Lung (tissue), 11 donors: ENCODE measurements at regions not wholly inside any gene's neighbourhood (a gene's known extent, or its start where the extent isn't known, plus 50 kb on each side); places are given as distances from the start of the nearest gene placed in this dataset.

Experiments
- ATAC-seq: fragments of 200-7000 bp; cut with Tn5 transposase; one replicate; pipeline ENCODE4 v1.9.1; 2020; ENCODE audit warnings: moderate number of reproducible peaks; ENCODE audit not compliant: insufficient read depth, low FRiP score
- DNase-seq, 3 donors: peaks; one replicate each; pipeline ENCODE4 v3.0.0-alpha.2; 2013 to 2017
- H3K27ac ChIP-seq, 2 donors: one replicate each; pipeline ENCODE4 v1.5.1; 2013; ENCODE audit warnings: mild to moderate bottlenecking in 2 of 2, moderate library complexity in 2 of 2, control low read depth in 1 of 2, inconsistent platforms in 1 of 2, low read depth in 1 of 2, low read length in 1 of 2
- H3K27me3 ChIP-seq, 3 donors: one replicate each; pipeline ENCODE4 v1.5.1; 2013; ENCODE audit warnings: low read length in 2 of 3; ENCODE audit not compliant: control insufficient read depth in 3 of 3, insufficient read depth in 3 of 3
- H3K36me3 ChIP-seq, 4 donors: one replicate each; pipeline ENCODE4 v1.5.1; 2013; ENCODE audit warnings: low read length in 4 of 4, mild to moderate bottlenecking in 1 of 4, moderate library complexity in 1 of 4; ENCODE audit not compliant: control insufficient read depth in 4 of 4, insufficient read depth in 4 of 4
- H3K4me1 ChIP-seq, 5 donors: one replicate each; pipeline ENCODE4 v1.5.1; 2013; ENCODE audit warnings: low read length in 5 of 5, mild to moderate bottlenecking in 2 of 5, moderate library complexity in 1 of 5; ENCODE audit not compliant: control insufficient read depth in 5 of 5, insufficient read depth in 5 of 5
- H3K4me3 ChIP-seq: one replicate; pipeline ENCODE4 v1.5.1; 2013; ENCODE audit warnings: mild to moderate bottlenecking, control low read depth, moderate library complexity
- H3K9ac ChIP-seq, 2 donors: one replicate each; pipeline ENCODE4 v1.5.1; 2013; ENCODE audit warnings: low read length in 2 of 2, control low read depth in 1 of 2; ENCODE audit not compliant: insufficient read depth in 1 of 2
- H3K9me3 ChIP-seq, 4 donors: one replicate each; pipeline ENCODE4 v1.5.1; 2013; ENCODE audit warnings: low read length in 3 of 4, mild to moderate bottlenecking in 1 of 4, moderate library complexity in 1 of 4; ENCODE audit not compliant: control insufficient read depth in 4 of 4, insufficient read depth in 3 of 4
- CTCF ChIP-seq: IDR thresholded peaks from 2 replicates; pipeline ENCODE4 v1.5.1; 2012; ENCODE audit warnings: mild to moderate bottlenecking; ENCODE audit errors: control extremely low read depth, extremely low read depth
- WGBS, 2 donors: extraction: QIAGEN DNeasy Blood & Tissue Kit; methylation state at CpG; one replicate each; pipeline ENCODE4 v1.1.7; 2013; 5-methylcytosine and 5-hydroxymethylcytosine counted together
- donor health status: control.
- donor health status: control.
- donor health status: Bipolar disorder and iron deficiency.
- donor health status: healthy.
- donor health status: DM: yes; HTN: yes; CAD: no.

- no peaks in the 10 kb centered on the region for H3K27me3 ChIP-seq
- no peak for ATAC-seq
- no peak for DNase-seq
- H3K4me1 ChIP-seq: no peaks in the 10 kb centered on the region
- no peak for TF ChIP-seq CTCF
- 79 to 86% methylated on average over 6 of the region's 6 CpGs for WGBS, 2 donors
- no peak overlapping the region for H3K27ac ChIP-seq
- H3K9ac ChIP-seq: no peak overlapping the region
- no peak overlapping the region for H3K4me3 ChIP-seq
- peaks cover 0 to 2% (median under 1%) of the 10 kb centered on the region in 4 donors for H3K9me3 ChIP-seq
- H3K36me3 ChIP-seq: no peaks in the 10 kb centered on the region
Observed at GRCh38 chr6:145489583-145489982, 245.7 kb downstream of the EPM2A start.

- Histone ChIP-seq H3K4me1 (no peaks in the 10 kb centered on the region), H3K27ac (no peak overlapping the region), H3K9me3 (peaks cover 0 to 2% (median under 1%) of the 10 kb centered on the region in 4 donors), H3K9ac (no peak overlapping the region), H3K4me3 (no peak overlapping the region), H3K27me3 (no peaks in the 10 kb centered on the region), H3K36me3 (no peaks in the 10 kb centered on the region)
- WGBS, 2 donors: 84 to 87% methylated on average over 3 of the region's 3 CpGs
- no peak for DNase-seq
- TF ChIP-seq CTCF: no peak
- ATAC-seq: no peak
Observed at GRCh38 chr6:145490068-145490467, 245.3 kb downstream of the EPM2A start.

GRCh38 chr6:145491126-145491525 is 244.2 kb downstream of the EPM2A start:
- no peaks in the 10 kb centered on the region for H3K4me1 ChIP-seq
- no peak overlapping the region for H3K9ac ChIP-seq
- TF ChIP-seq CTCF: no peak
- no peaks in the 10 kb centered on the region for H3K27me3 ChIP-seq
- H3K9me3 ChIP-seq: peaks cover 0 to 3% (median 2%) of the 10 kb centered on the region in 4 donors
- ATAC-seq (no peak), DNase-seq (no peak)
- 60 to 62% methylated on average over 8 of the region's 8 CpGs for WGBS, 2 donors
- no peak overlapping the region for H3K27ac ChIP-seq
- no peak overlapping the region for H3K4me3 ChIP-seq
- H3K36me3 ChIP-seq: no peaks in the 10 kb centered on the region

GRCh38 chr6:145497006-145497405 is 238.3 kb downstream of the EPM2A start:
- WGBS, 2 donors: 46 to 81% methylated on average over 2 of the region's 2 CpGs
- ATAC-seq: no peak

More at GRCh38 chr6:145497006-145497405, 238.3 kb downstream of the EPM2A start:
- Histone ChIP-seq H3K36me3 (no peaks in the 10 kb centered on the region), H3K4me1 (no peaks in the 10 kb centered on the region), H3K27me3 (no peaks in the 10 kb centered on the region), H3K9me3 (peaks cover 0 to 3% (median 2%) of the 10 kb centered on the region in 4 donors), H3K27ac (no peak overlapping the region), H3K9ac (no peak overlapping the region), H3K4me3 (no peak overlapping the region)
- TF ChIP-seq CTCF: no peak
- no peak for DNase-seq
